ENCODE measurements at regions not wholly inside any gene's neighbourhood (a gene's known extent, or its start where the extent isn't known, plus 50 kb on each side); places are given as distances from the start of the nearest gene placed in this dataset.
"Not testable (repeated sequence)": the region's sequence is repeated elsewhere in the genome, so short reads cannot be mapped to it uniquely, and the experiment has no call there.

DNA sequence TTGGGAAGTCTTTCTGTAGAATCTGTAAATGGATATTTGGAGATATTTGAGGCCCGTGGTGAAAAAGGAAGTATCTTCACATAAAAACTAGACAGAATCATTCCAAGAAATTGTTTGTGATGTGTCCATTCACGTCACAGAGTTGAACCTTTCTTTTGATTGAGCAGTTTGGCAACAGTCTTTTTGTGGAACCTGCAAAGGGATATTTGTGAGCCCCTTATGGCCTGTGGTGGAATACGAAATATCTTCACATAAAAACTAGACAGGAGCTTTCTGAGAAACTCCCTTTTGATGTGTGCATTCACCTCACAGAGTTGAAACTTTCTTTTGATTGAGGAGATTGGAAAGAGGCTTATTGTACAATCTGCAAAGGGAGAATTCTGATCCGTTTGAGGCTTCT is 2980.4 kb downstream of the TUBA3C start:
- H3K4me1 ChIP-seq; ATAC-seq; H3K4me3 ChIP-seq; H3K36me3 ChIP-seq; DNase-seq; intact Hi-C loops (cut with DNase I); H3K27me3 ChIP-seq; H3K27ac ChIP-seq: not testable (repeated sequence)
- H3K9me3 ChIP-seq: peaks cover 0 to 33% (median 8%) of the 10 kb centered on the region in 12 donors
- 35 to 40% (median 39%) methylated on average over 3 to 4 of the region's 4 CpGs for WGBS, 4 donors

GRCh38 chr13:16160609-16161008 is 3021.0 kb downstream of the TUBA3C start:
- H3K27me3 ChIP-seq; intact Hi-C loops (cut with DNase I); H3K4me1 ChIP-seq; ATAC-seq; H3K4me3 ChIP-seq; H3K36me3 ChIP-seq; H3K27ac ChIP-seq; DNase-seq: not testable (repeated sequence)
- peaks cover 2 to 61% (median 22%) of the 10 kb centered on the region in 12 donors for H3K9me3 ChIP-seq
- 44 to 52% (median 50%) methylated on average over 5 to 6 of the region's 6 CpGs for WGBS, 4 donors

DNA sequence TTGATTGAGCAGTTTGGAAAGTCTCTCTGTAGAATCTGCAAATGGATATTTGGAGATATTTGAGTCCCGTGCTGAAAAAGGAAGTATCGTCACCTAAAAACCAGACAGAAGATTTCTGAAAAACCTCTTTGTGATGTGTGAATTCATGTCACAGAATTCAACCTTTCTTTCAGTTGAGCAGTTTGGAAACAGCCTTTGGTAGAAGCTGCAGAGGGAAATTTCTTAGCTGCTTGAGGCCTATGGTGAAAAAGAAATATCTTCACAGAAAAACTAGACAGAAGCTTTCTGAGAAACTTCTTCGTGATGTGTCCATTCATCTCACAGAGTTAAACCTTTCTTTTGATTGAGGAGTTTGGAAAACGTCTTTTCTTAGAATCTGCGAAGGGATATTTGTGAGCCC is 3022.7 kb downstream of the TUBA3C start:
- H3K27me3 ChIP-seq; H3K4me1 ChIP-seq; intact Hi-C loops (cut with DNase I); ATAC-seq; H3K36me3 ChIP-seq; DNase-seq; H3K4me3 ChIP-seq; H3K27ac ChIP-seq: not testable (repeated sequence)
- peaks cover 2 to 57% (median 22%) of the 10 kb centered on the region in 12 donors for H3K9me3 ChIP-seq
- WGBS, 4 donors: 0 to 58% (median 44%) methylated on average over 1 to 4 of the region's 5 CpGs

- H3K27me3 ChIP-seq; H3K36me3 ChIP-seq; H3K27ac ChIP-seq; H3K4me1 ChIP-seq; intact Hi-C loops (cut with DNase I); ATAC-seq; H3K4me3 ChIP-seq: not testable (repeated sequence)
- 36 to 75% (median 71%) methylated on average over 2 to 5 of the region's 6 CpGs for WGBS, 4 donors
- peak in 1 of 5 donors; percentile 19 for DNase-seq
- peaks cover 2 to 49% (median 22%) of the 10 kb centered on the region in 12 donors for H3K9me3 ChIP-seq
Observed at GRCh38 chr13:16158016-16158415, 3023.6 kb downstream of the TUBA3C start.

GRCh38 chr13:16152849-16153248 is 3028.8 kb downstream of the TUBA3C start:
- H3K4me3 ChIP-seq; H3K4me1 ChIP-seq; DNase-seq; ATAC-seq; H3K36me3 ChIP-seq; H3K27ac ChIP-seq; H3K27me3 ChIP-seq; intact Hi-C loops (cut with DNase I): not testable (repeated sequence)
- 68 to 76% (median 70%) methylated on average over 7 to 8 of the region's 8 CpGs for WGBS, 4 donors
- H3K9me3 ChIP-seq: peaks cover 0 to 55% (median 25%) of the 10 kb centered on the region in 12 donors

GRCh38 chr13:16151296-16151695 is 3030.3 kb downstream of the TUBA3C start:
- ATAC-seq; H3K36me3 ChIP-seq; H3K4me1 ChIP-seq; DNase-seq; H3K27ac ChIP-seq; intact Hi-C loops (cut with DNase I); H3K27me3 ChIP-seq; H3K4me3 ChIP-seq: not testable (repeated sequence)
- 55 to 65% (median 58%) methylated on average over 5 to 7 of the region's 7 CpGs for WGBS, 4 donors
- H3K9me3 ChIP-seq: peaks cover 0 to 54% (median 26%) of the 10 kb centered on the region in 12 donors

DNA sequence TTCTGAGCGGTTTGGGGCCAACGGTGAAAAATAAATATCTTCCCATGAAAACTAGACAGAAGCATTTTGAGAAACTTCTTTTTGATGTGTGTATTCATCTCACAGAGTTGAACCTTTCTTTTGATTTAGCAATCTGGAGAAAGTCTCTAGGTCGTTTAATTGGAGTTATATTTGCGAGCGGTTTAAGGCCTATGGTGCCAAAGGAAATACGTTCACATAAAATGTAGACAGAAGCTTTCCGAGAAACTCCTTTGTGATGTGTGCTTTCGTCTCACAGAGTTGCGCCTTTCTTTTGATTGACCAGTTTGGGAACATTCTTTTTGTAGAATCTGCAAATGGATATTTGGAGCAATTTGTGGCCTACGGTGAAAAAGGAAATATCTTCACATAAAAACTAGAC is 3032.2 kb downstream of the TUBA3C start:
- H3K4me1 ChIP-seq; ATAC-seq; H3K27ac ChIP-seq; H3K27me3 ChIP-seq; H3K4me3 ChIP-seq; H3K36me3 ChIP-seq; intact Hi-C loops (cut with DNase I); DNase-seq: not testable (repeated sequence)
- 66 to 76% (median 73%) methylated on average over 4 to 7 of the region's 10 CpGs for WGBS, 4 donors
- H3K9me3 ChIP-seq: peaks cover 0 to 68% (median 33%) of the 10 kb centered on the region in 12 donors

- intact Hi-C loops (cut with DNase I); H3K27ac ChIP-seq; H3K4me3 ChIP-seq; DNase-seq; H3K36me3 ChIP-seq; ATAC-seq; H3K4me1 ChIP-seq; H3K27me3 ChIP-seq: not testable (repeated sequence)
- WGBS, 4 donors: 15 to 39% (median 29%) methylated on average over 1 to 5 of the region's 5 CpGs
- H3K9me3 ChIP-seq: peaks cover 0 to 59% (median 33%) of the 10 kb centered on the region in 12 donors
Observed at GRCh38 chr13:16145652-16146051, 3036.0 kb downstream of the TUBA3C start.

DNA sequence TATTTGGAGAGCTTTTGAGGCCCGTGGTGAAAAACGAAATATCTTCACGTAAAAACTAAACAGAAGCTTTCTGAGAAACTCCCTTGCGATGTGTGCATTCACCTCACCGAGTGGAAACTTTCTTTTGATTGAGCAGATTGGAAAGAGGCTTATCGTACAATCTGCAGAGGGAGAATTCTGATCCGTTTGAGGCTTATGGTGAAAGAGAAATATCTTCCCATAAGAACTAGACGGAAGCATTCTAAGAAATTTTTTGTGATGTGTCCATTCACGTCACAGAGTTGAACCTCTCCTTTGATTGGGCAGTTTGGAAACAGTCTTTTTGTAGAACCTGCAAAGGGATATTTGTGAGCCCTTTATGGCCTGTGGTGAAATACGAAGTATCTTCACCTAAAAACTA is 3040.3 kb downstream of the TUBA3C start:
- WGBS, 4 donors: 53 to 63% (median 57%) methylated on average over 6 to 10 of the region's 10 CpGs
- H3K36me3 ChIP-seq; H3K27ac ChIP-seq; H3K4me1 ChIP-seq; H3K4me3 ChIP-seq; ATAC-seq; H3K27me3 ChIP-seq; DNase-seq; intact Hi-C loops (cut with DNase I): not testable (repeated sequence)
- peaks cover 0 to 45% (median 30%) of the 10 kb centered on the region in 12 donors for H3K9me3 ChIP-seq

GRCh38 chr13:16136846-16137245 is 3044.8 kb downstream of the TUBA3C start:
- H3K4me3 ChIP-seq; H3K27me3 ChIP-seq; ATAC-seq; H3K27ac ChIP-seq; DNase-seq; H3K4me1 ChIP-seq; intact Hi-C loops (cut with DNase I); H3K36me3 ChIP-seq: not testable (repeated sequence)
- 37 to 45% (median 39%) methylated on average over 2 of the region's 2 CpGs for WGBS, 4 donors
- peaks cover 2 to 42% (median 15%) of the 10 kb centered on the region in 12 donors for H3K9me3 ChIP-seq

DNA sequence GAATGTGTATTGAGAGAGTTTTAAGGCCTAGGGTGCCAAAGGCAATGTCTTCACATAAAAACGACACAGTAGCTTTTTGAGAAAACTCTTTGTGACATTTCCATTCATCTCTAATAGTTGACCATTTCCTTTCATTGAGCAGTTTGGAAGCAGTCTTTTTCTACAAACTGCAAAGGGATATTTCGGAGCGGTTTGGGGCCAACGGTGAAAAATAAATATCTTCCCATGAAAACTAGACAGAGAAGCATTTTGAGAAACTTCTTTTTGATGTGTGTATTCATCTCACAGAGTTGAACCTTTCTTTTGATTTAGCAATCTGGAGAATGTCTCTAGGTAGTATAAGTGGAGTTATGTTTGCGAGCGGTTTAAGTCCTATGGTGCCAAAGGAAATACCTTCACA is 3052.9 kb downstream of the TUBA3C start:
- WGBS, 4 donors: 57 to 88% (median 76%) methylated on average over 5 to 6 of the region's 6 CpGs
- H3K27me3 ChIP-seq; ATAC-seq; H3K4me1 ChIP-seq; intact Hi-C loops (cut with DNase I); DNase-seq; H3K4me3 ChIP-seq; H3K36me3 ChIP-seq; H3K27ac ChIP-seq: not testable (repeated sequence)
- H3K9me3 ChIP-seq: peaks cover 0 to 39% (median 19%) of the 10 kb centered on the region in 12 donors

DNA sequence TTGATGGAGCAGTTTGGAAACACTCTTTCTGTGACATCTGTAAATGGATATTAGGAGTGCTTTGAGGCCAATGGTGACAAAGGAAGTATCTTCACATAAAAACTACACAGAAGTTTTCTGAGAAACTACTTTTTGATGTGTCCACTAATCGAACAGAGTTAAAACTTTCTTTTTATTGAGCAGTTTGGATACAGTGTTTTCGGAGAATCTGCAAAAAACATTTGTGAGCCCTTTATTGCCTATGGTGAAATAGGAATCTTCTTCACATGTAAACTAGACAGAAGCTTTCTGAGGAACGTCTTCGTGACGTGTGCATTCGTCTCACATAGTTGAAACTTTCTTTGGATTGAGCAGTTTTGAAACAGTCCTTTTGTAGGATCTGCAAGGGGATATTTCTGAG is 3068.2 kb downstream of the TUBA3C start:
- DNase-seq; intact Hi-C loops (cut with DNase I); H3K27me3 ChIP-seq; H3K4me1 ChIP-seq; H3K36me3 ChIP-seq; H3K27ac ChIP-seq; H3K4me3 ChIP-seq; ATAC-seq: not testable (repeated sequence)
- WGBS, 4 donors: 38 to 45% (median 41%) methylated on average over 6 of the region's 6 CpGs
- peaks cover 0 to 37% (median 6%) of the 10 kb centered on the region in 12 donors for H3K9me3 ChIP-seq

Data from heart left ventricle (tissue), 16 donors.